OCI-LY3 (cell line): ENCODE measurements at regions not wholly inside any gene's neighbourhood (a gene's known extent, or its start where the extent isn't known, plus 50 kb on each side); places are given as distances from the start of the nearest gene placed in this dataset.

Source experiments
- EZH2phosphoT487 ChIP-seq: fragments of 200-600 bp; shearing (Covaris generic); IDR thresholded peaks from 2 replicates; pipeline ENCODE4 v1.6.1; 2018; ENCODE audit warnings: antibody characterized with exemption, mixed run types, low read depth
- TF ChIP-seq, protein P1 (sequence below): fragments of 200-600, 300-600 bp; sonication (generic); IDR thresholded peaks from 2 replicates; pipeline ENCODE4 v1.5.1; 2014; ENCODE audit warnings: antibody characterized with exemption, low read length, low read depth

DNA sequence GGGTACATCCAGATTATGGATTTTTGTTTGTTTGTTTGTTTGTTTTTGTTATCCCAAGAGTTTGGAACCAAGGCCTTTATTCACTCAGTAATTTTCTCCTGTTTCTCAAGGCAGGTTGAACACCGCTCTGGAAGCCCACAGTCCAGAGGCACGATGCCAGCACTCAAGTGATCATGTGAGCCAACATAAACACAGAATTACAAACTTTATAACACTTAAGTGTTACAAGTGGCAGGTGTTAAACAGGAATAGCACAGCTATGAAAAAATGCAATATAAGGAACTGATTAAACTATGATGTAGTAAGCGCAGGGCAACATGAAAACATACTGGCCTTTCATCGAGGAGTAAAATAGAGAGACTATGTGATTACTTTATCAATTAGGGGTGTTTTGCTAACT, 1885.8 kb upstream of the SEL1L start:
- TF ChIP-seq, protein P1, sequence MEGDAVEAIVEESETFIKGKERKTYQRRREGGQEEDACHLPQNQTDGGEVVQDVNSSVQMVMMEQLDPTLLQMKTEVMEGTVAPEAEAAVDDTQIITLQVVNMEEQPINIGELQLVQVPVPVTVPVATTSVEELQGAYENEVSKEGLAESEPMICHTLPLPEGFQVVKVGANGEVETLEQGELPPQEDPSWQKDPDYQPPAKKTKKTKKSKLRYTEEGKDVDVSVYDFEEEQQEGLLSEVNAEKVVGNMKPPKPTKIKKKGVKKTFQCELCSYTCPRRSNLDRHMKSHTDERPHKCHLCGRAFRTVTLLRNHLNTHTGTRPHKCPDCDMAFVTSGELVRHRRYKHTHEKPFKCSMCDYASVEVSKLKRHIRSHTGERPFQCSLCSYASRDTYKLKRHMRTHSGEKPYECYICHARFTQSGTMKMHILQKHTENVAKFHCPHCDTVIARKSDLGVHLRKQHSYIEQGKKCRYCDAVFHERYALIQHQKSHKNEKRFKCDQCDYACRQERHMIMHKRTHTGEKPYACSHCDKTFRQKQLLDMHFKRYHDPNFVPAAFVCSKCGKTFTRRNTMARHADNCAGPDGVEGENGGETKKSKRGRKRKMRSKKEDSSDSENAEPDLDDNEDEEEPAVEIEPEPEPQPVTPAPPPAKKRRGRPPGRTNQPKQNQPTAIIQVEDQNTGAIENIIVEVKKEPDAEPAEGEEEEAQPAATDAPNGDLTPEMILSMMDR, result no peak
- TF ChIP-seq EZH2phosphoT487, result no peak
